ENCODE measurements at regions not wholly inside any gene's neighbourhood (a gene's known extent, or its start where the extent isn't known, plus 50 kb on each side); places are given as distances from the start of the nearest gene placed in this dataset.
"Not testable (repeated sequence)": the region's sequence is repeated elsewhere in the genome, so short reads cannot be mapped to it uniquely, and the experiment has no call there.

- no peak for DNase-seq
These were observed 592.3 kb downstream of the SH2D4B start for GRCh38 chr10:81130014-81130413.

DNA sequence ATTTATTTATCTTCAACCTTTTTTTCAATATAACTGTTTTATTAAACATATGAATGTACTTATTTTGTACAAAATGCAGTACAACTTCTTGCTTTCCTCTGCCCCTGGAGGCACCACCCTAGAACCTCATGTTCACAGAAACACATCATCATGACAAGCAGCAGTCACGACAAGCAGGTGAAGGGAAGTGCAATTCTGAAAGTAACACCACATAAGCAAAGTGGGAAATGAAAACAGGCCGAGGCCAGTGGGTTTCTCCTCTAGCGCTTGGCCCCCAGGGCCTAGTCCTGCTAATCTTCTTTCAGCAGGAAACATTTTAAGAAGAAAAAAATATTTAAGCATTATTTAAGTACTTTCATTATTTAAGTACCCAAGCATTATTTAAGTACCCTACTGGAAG lies 598.1 kb downstream of the SH2D4B start:
- no peak for DNase-seq

DNA sequence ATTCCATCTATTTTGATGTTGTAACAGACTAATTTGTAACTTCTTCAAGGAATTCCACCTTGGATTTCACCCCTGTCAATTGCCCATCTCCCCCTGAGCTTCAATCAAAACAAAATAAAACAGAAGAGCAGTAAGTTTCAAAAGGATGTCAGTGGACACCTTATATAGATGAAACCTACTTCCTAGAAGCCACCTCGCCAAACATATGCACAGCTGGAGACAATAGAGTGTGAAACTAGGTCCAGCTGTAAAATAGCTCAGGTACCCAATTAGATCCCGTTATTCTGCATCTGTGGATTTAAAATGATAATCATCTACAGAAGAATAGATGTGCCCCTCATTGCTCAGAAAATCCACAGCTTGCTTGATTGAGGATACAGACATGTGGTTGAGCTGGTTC lies 598.6 kb downstream of the SH2D4B start:
- no peak for DNase-seq

GRCh38 chr10:81145975-81146374 lies 608.3 kb downstream of the SH2D4B start:
- DNase-seq, result no peak

DNA sequence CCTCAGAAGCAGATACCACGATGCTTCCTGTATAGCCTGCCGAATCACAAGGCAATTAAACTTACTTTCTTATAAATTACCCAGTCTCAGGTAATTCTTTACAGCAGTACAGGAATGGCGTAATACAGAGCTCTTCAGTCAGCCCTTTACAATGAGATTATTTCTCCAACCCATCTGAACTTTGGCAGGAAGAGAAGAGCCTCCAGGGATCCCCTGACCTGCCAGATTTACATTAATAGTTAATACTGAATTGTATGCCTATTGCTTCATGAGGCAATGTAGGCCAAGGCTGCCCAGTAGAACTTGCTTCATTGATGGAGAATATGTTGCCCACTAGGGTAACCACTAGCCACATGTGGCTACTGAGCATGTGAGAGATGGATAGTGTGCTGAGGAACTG lies 608.7 kb downstream of the SH2D4B start:
- DNase-seq, result no peak

- no peak for DNase-seq
These were observed 615.0 kb downstream of the SH2D4B start for GRCh38 chr10:81152656-81153055.

DNA sequence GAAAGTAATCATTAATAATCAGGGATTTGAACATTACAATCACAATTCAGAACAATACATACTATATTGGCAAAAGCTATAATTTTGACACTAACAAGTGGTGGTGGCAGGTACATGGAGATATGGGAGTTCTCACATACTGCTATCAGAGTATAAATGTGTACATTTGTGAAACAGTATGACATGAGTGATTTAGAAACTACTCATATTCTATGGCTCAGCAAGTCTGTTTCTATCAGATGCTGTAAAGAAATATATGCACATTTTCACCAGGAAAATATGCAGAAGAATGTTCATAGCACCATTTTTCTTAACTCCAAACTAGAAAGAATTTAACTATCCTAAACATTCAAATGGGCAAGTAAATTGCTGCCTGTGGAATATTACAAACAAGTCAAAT lies 620.0 kb downstream of the SH2D4B start:
- no peak for DNase-seq

- DNase-seq, result no peak
These were observed 640.0 kb downstream of the SH2D4B start for GRCh38 chr10:81177651-81178244.

GRCh38 chr10:81179324-81179723 lies 641.6 kb downstream of the SH2D4B start:
- DNase-seq, result no peak

GRCh38 chr10:81179805-81180452 lies 642.2 kb downstream of the SH2D4B start:
- no peak for DNase-seq

DNA sequence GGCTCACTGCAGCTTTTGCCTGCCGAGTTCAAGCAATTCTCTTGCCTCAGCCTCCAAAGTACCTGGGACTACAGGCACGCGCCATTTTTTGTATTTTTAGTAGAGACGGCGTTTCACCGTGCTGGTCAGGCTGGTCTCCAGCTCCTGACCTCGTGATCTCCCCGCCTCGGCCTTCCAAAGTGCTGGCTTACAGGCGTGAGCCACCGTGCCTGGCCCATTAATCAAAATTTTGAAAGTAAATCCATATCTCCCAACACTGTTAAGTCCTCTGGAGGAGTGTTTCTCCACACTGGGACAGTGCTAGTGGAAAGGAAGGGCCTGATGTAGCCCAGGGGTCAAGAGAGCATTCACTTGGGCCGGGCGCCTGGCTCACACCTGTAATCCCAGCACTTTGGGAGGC lies 644.6 kb downstream of the SH2D4B start:
- DNase-seq, result no peak

GRCh38 chr10:81192221-81192788 lies 654.6 kb downstream of the SH2D4B start:
- DNase-seq, result no peak

- no peak for DNase-seq
These were observed 663.1 kb downstream of the SH2D4B start for GRCh38 chr10:81200801-81201200.

DNA sequence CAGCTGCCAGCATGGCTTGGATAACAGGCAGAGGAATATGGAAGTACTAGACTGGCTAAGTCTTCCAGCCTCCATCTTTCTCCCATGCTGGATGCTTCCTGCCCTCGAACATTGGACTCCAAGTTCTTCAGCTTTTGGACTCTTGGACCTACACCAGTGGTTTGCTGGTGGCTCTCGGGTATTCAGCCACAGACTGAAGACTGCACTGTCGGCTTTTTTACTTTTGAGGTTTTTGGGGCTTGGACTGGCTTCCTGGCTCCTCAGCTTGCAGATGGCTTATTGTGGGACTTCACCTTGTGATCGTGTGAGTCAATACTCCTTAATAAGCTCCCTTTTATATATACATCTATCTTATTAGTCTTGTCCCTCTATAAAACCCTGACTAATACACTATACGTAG lies 667.6 kb upstream of the NRG3 start:
- not testable (repeated sequence) for DNase-seq

DNA sequence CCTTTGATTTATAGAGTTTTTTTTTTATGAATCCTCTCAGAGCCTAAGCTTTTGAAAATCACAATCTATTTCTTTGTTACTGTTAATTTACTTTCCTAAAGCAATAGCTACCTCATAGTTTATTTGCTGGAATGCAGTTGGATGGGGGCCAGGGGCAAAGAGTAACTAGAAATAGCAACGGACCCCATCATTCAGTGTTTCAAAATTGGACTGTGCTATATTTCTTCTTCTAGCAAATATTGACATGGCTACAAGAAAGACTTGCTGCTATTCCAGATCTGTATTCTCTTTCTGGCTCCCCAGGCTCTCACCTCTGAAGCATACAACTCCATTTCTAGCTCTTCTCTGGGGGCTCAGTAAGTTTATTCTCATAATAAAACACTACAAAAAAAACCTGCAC lies 661.6 kb upstream of the NRG3 start:
- DNase-seq, result no peak

DNA sequence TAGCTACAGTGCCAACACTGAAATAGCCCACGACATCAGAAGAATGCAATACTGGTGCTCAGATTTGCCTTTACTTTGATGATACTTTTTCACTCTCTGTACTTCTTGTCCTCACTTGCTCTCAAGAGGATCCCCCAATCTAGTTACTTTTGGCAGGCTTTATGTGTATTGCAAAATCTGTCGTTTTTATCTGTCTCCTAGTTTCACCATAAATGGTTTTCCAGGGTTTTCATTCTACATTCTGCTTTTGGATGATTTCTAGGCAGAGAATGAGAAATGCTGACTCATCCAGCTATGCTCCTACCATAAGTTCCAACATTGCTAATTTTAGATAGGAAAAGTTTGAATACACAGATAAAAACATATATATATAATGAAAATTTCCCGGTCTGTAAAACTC lies 659.5 kb upstream of the NRG3 start:
- no peak for DNase-seq

GRCh38 chr10:81216949-81217348 lies 658.0 kb upstream of the NRG3 start:
- no peak for DNase-seq

GRCh38 chr10:81218307-81218706 lies 656.7 kb upstream of the NRG3 start:
- DNase-seq, result no peak

DNA sequence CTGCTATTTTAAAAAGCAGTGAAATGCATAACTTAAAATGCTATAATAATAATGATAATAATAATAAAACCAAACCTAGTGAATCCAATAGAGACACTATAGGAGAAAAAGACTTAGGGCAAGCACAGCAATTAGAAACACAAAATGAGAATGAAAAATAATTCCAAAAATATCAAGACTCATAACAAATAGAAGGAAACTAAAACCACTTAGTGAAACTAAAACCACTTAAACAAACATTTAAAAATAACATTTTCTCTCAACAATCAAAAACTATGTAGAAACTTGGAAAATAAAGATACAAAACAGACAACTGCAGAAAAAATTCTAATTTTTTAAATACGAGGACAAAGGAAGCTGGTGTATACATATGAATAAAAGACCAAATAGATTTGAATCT lies 655.2 kb upstream of the NRG3 start:
- no peak for DNase-seq

DNA sequence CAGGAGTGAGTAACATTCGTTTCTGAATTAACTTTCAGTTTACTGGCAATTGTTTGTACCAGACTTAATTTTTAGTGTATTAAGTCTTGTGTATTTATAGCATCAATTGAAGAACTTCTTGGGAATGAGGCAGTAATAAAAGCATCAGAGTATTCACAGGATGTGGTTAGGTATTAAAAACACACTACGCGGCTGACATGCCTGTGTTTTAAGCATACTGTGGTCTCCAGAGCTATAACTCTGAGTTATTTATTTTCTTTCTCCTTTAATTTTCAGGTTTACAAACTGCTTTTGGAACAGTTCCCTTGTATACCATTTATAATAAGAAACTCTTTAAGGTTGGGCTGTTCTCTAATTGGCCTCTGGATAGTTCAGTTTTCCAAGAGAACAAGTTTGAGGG lies 626.1 kb upstream of the NRG3 start:
- no peak for DNase-seq

GRCh38 chr10:81251457-81252115 lies 623.4 kb upstream of the NRG3 start:
- no peak for DNase-seq

GRCh38 chr10:81264991-81265390 lies 610.0 kb upstream of the NRG3 start:
- DNase-seq, result not testable (repeated sequence)

- DNase-seq, result no peak
These were observed 604.9 kb upstream of the NRG3 start for GRCh38 chr10:81270051-81270450.
